Left ventricle myocardium inferior (tissue), 1 donor: ENCODE measurements at regions not wholly inside any gene's neighbourhood (a gene's known extent, or its start where the extent isn't known, plus 50 kb on each side); places are given as distances from the start of the nearest gene placed in this dataset.

Experiments
- DNase-seq: peaks from one replicate; pipeline ENCODE4 v3.0.0-alpha.2; 2020
- H3K27ac ChIP-seq: fragments of 200-600 bp; replicated peaks from 2 replicates; pipeline ENCODE4 v1.8.0; 2021
- H3K27me3 ChIP-seq: fragments of 200-600 bp; 2 replicates; pipeline ENCODE4 v1.8.0; 2021; ENCODE audit warnings: low read depth
- H3K36me3 ChIP-seq: fragments of 200-600 bp; 2 replicates; pipeline ENCODE4 v1.8.0; 2021
- H3K4me1 ChIP-seq: fragments of 200-600 bp; 2 replicates; pipeline ENCODE4 v1.8.0; 2021
- H3K4me3 ChIP-seq: fragments of 200-600 bp; 2 replicates; pipeline ENCODE4 v1.8.0; 2021; ENCODE audit warnings: mild to moderate bottlenecking, moderate library complexity
- H3K9me3 ChIP-seq: fragments of 200-600 bp; replicated peaks from 2 replicates; pipeline ENCODE4 v1.8.0; 2021
- CTCF ChIP-seq: fragments of 200-600 bp; IDR thresholded peaks from 2 replicates; pipeline ENCODE4 v1.8.0; 2021; ENCODE audit warnings: antibody characterized with exemption, mild to moderate bottlenecking, borderline replicate concordance
- intact Hi-C: fragments of 100-400 bp; cut with micrococcal nuclease; formaldehyde crosslinking; loops from one replicate; pipeline ENCODE4 v1.11.0; 2022
- donor health status: DM: no; HTN: yes; CAD: no; lungs with severe emphysema.

GRCh38 chrX:51437521-51437920 lies 58.9 kb downstream of the NUDT11 start:
- H3K27me3 ChIP-seq = no peaks in the 10 kb centered on the region
- intact Hi-C loops = no loop called here
- H3K9me3 ChIP-seq = no peaks in the 10 kb centered on the region
- H3K27ac ChIP-seq = no peak overlapping the region
- DNase-seq = no peak
- H3K4me3 ChIP-seq = no peak overlapping the region
- no peaks in the 10 kb centered on the region for H3K4me1 ChIP-seq
- no peaks in the 10 kb centered on the region for H3K36me3 ChIP-seq
- TF ChIP-seq CTCF = no peak

GRCh38 chrX:51435101-51435500 lies 61.3 kb downstream of the NUDT11 start:
- Histone ChIP-seq H3K4me1 (no peaks in the 10 kb centered on the region), H3K27me3 (no peaks in the 10 kb centered on the region)
- TF ChIP-seq CTCF = no peak

GRCh38 chrX:51421972-51422597 lies 74.3 kb downstream of the NUDT11 start:
- H3K27me3 ChIP-seq = no peaks in the 10 kb centered on the region
- TF ChIP-seq CTCF = no peak
- H3K36me3 ChIP-seq = no peaks in the 10 kb centered on the region
- DNase-seq = no peak
- H3K9me3 ChIP-seq = no peaks in the 10 kb centered on the region
- no peak overlapping the region for H3K4me3 ChIP-seq
- intact Hi-C loops = no loop called here
- H3K27ac ChIP-seq = no peak overlapping the region
- no peaks in the 10 kb centered on the region for H3K4me1 ChIP-seq

More at GRCh38 chrX:51435101-51435500, 61.3 kb downstream of the NUDT11 start:
- Histone ChIP-seq H3K4me3 (no peak overlapping the region), H3K27ac (no peak overlapping the region), H3K36me3 (no peaks in the 10 kb centered on the region), H3K9me3 (no peaks in the 10 kb centered on the region)
- no peak for DNase-seq
- intact Hi-C loops = no loop called here

- no peaks in the 10 kb centered on the region for H3K27me3 ChIP-seq
- no peaks in the 10 kb centered on the region for H3K9me3 ChIP-seq
- no peaks in the 10 kb centered on the region for H3K4me1 ChIP-seq
- intact Hi-C loops = no loop called here
- peak; percentile 68 for TF ChIP-seq CTCF
- no peaks in the 10 kb centered on the region for H3K36me3 ChIP-seq
- no peak for DNase-seq
- H3K4me3 ChIP-seq = no peak overlapping the region
- H3K27ac ChIP-seq = no peak overlapping the region
These were observed 75.8 kb downstream of the NUDT11 start for GRCh38 chrX:51420610-51421009.

- Histone ChIP-seq H3K4me3 (no peak overlapping the region), H3K27ac (no peak overlapping the region), H3K9me3 (no peaks in the 10 kb centered on the region), H3K36me3 (no peaks in the 10 kb centered on the region), H3K4me1 (no peaks in the 10 kb centered on the region), H3K27me3 (no peaks in the 10 kb centered on the region)
- no peak for DNase-seq
- TF ChIP-seq CTCF = no peak
- intact Hi-C loops = no loop called here
These were observed 75.8 kb downstream of the NUDT10 start for GRCh38 chrX:51408462-51408861.
